GM12878 (cell line): ENCODE measurements at regions not wholly inside any gene's neighbourhood (a gene's known extent, or its start where the extent isn't known, plus 50 kb on each side); places are given as distances from the start of the nearest gene placed in this dataset.

ENCODE experiments used
- ATAC-seq: fragments of 200-7000 bp; cut with Tn5 transposase; 3 replicates; pipeline ENCODE4 v1.9.1; 2020; ENCODE audit warnings: mild to moderate bottlenecking, moderate library complexity
- BruUV-seq: library from RNA; stranded (reverse); fragments of 400-500 nt; replicated peaks from 2 replicates; lab custom pipeline; 2021; lab: Mats Ljungman, UMichigan
- CTCF ChIA-PET: fragments of 300-600 bp; sonication (Branson Sonifier 250); formaldehyde crosslinking; extraction: SDS; loops from one replicate; lab custom pipeline; 2021; ENCODE audit warnings: inconsistent platforms; lab: Yijun Ruan, JAX
- POLR2A ChIA-PET: fragments of 350-600 bp; formaldehyde crosslinking; extraction: SDS; loops from one replicate; lab custom pipeline; 2021; ENCODE audit warnings: inconsistent platforms; lab: Charles Lee
- RAD21 ChIA-PET: fragments of 300-600 bp; sonication (Branson Sonifier 250); formaldehyde crosslinking; loops from one replicate; lab custom pipeline; 2023; ENCODE audit warnings: antibody characterized with exemption; ENCODE audit not compliant: unreplicated experiment; lab: Charles Lee
- SMC1A ChIA-PET: fragments of 300-600 bp; sonication (Branson Sonifier 250); formaldehyde crosslinking; loops from one replicate; lab custom pipeline; 2023; ENCODE audit not compliant: unreplicated experiment, uncharacterized antibody; lab: Charles Lee
- DNase-seq: peaks from one replicate; pipeline ENCODE4 v3.0.0-alpha.2; 2011; ENCODE audit warnings: low read depth, low spot score
- FAIRE-seq: peaks from 3 replicates; lab custom pipeline; 2011; peaks lifted over from hg19 to GRCh38; lab: Jason Lieb, UNC
- H2AFZ ChIP-seq: 2 replicates; pipeline ENCODE4 v1.6.0; 2011; ENCODE audit warnings: low read depth, low read length, control low read depth; ENCODE audit not compliant: control insufficient read depth
- H3K27ac ChIP-seq: 2 replicates; pipeline ENCODE4 v1.5.1; 2011; ENCODE audit warnings: control low read depth; ENCODE audit not compliant: control insufficient read depth, insufficient read depth
- H3K27me3 ChIP-seq, 2 experiments: replicated peaks in 1 of 2; 2 replicates each; pipeline versions ENCODE4 v1.6.0 to v1.6.1; 2011; ENCODE audit warnings: low read length in 1 of 2; ENCODE audit not compliant: control insufficient read depth in 2 of 2, insufficient read depth in 2 of 2
- H3K36me3 ChIP-seq, 2 experiments: 2 replicates each; pipeline ENCODE4 v1.5.1; 2011; ENCODE audit warnings: low read length in 1 of 2; ENCODE audit not compliant: control insufficient read depth in 2 of 2, insufficient read depth in 2 of 2
- H3K4me1 ChIP-seq: 2 replicates; pipeline ENCODE4 v1.6.1; 2011; ENCODE audit warnings: mild to moderate bottlenecking, low read length, moderate library complexity, mixed read lengths; ENCODE audit not compliant: control insufficient read depth, insufficient read depth
- H3K4me2 ChIP-seq: 2 replicates; pipeline ENCODE4 v1.6.0; 2011; ENCODE audit warnings: control low read depth; ENCODE audit not compliant: control insufficient read depth, insufficient read depth
- H3K4me3 ChIP-seq: fragments of 200-600 bp; sonication (generic); 2 replicates; pipeline ENCODE4 v1.5.1; 2016
- H3K79me2 ChIP-seq: 2 replicates; pipeline ENCODE4 v1.6.0; 2011; ENCODE audit warnings: low read length; ENCODE audit not compliant: control insufficient read depth, insufficient read depth
- H3K9ac ChIP-seq: 2 replicates; pipeline ENCODE4 v1.8.0; 2011; ENCODE audit warnings: low read length, control low read depth, mixed read lengths; ENCODE audit not compliant: control insufficient read depth, insufficient read depth
- H3K9me3 ChIP-seq: replicated peaks from 3 replicates; pipeline ENCODE4 v1.5.1; 2011; ENCODE audit warnings: mild to moderate bottlenecking, low read length; ENCODE audit not compliant: control insufficient read depth, insufficient read depth
- H4K20me1 ChIP-seq: 2 replicates; pipeline ENCODE4 v1.6.0; 2011; ENCODE audit not compliant: control insufficient read depth, insufficient read depth
- EED ChIP-seq: sonication (generic); IDR thresholded peaks from 2 replicates; pipeline ENCODE4 v1.6.1; 2016; ENCODE audit warnings: antibody characterized with exemption, low read depth
- EGR1 ChIP-seq, 2 experiments: IDR thresholded peaks; 1 replicate in 1 of 2; 2 replicates in 1 of 2; pipeline ENCODE4 v1.6.1; 2011 to 2012; ENCODE audit warnings: low read depth in 2 of 2, low read length in 2 of 2, borderline replicate concordance in 1 of 2, mild to moderate bottlenecking in 1 of 2, moderate library complexity in 1 of 2
- SIX5 ChIP-seq: IDR thresholded peaks from 2 replicates; pipeline ENCODE4 v1.6.1; 2011; ENCODE audit warnings: mild to moderate bottlenecking, low read depth, low read length, moderate library complexity; ENCODE audit not compliant: severe bottlenecking
- TCF12 ChIP-seq: IDR thresholded peaks from 2 replicates; pipeline ENCODE4 v1.6.1; 2011; ENCODE audit warnings: low read depth, mild to moderate bottlenecking, low read length
- WGBS: methylation state at CpG from one replicate; pipeline ENCODE4 v1.1.6; 2016; ENCODE audit warnings: low lambda C conversion rate; ENCODE audit not compliant: insufficient replicate concordance, insufficient coverage; ENCODE audit errors: missing lambda C conversion rate; 5-methylcytosine and 5-hydroxymethylcytosine counted together
- in situ Hi-C: fragments of 300-500 bp; cut with MboI; formaldehyde crosslinking; loops from 9 replicates; pipeline ENCODE4 v1.14.3; 2018; ENCODE audit warnings: mixed read lengths
- intact Hi-C: fragments of 100-400 bp; cut with micrococcal nuclease; formaldehyde crosslinking; loops from one replicate; pipeline ENCODE4 v1.14.2; 2022; ENCODE audit not compliant: unreplicated experiment
- TF ChIP-seq, protein P1 (sequence below): fragments of 450-650 bp; formaldehyde crosslinking; IDR thresholded peaks from 2 replicates; pipeline ENCODE4 v1.4.0; 2020; ENCODE audit warnings: mild to moderate bottlenecking, moderate library complexity

DNA sequence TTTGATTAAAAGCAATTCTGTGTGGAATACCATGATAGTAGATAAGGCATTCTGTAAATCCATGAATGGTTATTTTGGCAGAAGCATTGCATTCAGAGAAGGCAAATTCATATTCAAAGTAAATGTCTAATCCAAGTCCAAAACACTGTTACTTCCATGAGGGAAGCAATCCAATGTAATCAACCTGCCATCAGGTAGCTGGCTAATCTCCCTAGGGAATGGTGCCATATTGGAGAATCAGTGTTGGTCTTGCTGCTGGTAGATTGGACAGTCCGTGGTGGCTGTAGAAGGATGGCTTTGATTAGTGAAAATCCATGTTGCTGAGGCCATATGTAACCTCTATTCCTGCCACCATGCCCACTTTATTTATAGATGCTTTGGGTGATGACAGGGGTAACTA lies 72.1 kb upstream of the TNIK start:
- no TSS peak for BruUV-seq
- Histone ChIP-seq H3K4me3 (no peak overlapping the region), H3K36me3 (no peaks in the 10 kb centered on the region), H2AFZ (no peak overlapping the region), H3K79me2 (no peaks in the 10 kb centered on the region), H3K4me2 (no peak overlapping the region), H3K9me3 (no peaks in the 10 kb centered on the region), H3K4me1 (no peaks in the 10 kb centered on the region), H4K20me1 (no peaks in the 10 kb centered on the region), H3K27me3 (no peaks in the 10 kb centered on the region), H3K9ac (no peak overlapping the region), H3K27ac (no peak overlapping the region)
- ATAC-seq = no peak
- ChIA-PET RAD21 (no interaction called here), POLR2A (no interaction called here), SMC1A (no interaction called here), CTCF (no interaction called here)
- intact Hi-C loops (no loop called here), in situ Hi-C loops (no loop called here)
- WGBS = 18% methylated on average over 1 of the region's 1 CpG
- no peak for TF ChIP-seq EED
- no peak for TF ChIP-seq SIX5
- no peak for TF ChIP-seq EGR1 (IDR thresholded peaks at IDR 0.05; ENCODE audit: borderline replicate concordance in 1 of 2, low read depth in 2 of 2, low read length in 2 of 2)
- TF ChIP-seq, protein P1, sequence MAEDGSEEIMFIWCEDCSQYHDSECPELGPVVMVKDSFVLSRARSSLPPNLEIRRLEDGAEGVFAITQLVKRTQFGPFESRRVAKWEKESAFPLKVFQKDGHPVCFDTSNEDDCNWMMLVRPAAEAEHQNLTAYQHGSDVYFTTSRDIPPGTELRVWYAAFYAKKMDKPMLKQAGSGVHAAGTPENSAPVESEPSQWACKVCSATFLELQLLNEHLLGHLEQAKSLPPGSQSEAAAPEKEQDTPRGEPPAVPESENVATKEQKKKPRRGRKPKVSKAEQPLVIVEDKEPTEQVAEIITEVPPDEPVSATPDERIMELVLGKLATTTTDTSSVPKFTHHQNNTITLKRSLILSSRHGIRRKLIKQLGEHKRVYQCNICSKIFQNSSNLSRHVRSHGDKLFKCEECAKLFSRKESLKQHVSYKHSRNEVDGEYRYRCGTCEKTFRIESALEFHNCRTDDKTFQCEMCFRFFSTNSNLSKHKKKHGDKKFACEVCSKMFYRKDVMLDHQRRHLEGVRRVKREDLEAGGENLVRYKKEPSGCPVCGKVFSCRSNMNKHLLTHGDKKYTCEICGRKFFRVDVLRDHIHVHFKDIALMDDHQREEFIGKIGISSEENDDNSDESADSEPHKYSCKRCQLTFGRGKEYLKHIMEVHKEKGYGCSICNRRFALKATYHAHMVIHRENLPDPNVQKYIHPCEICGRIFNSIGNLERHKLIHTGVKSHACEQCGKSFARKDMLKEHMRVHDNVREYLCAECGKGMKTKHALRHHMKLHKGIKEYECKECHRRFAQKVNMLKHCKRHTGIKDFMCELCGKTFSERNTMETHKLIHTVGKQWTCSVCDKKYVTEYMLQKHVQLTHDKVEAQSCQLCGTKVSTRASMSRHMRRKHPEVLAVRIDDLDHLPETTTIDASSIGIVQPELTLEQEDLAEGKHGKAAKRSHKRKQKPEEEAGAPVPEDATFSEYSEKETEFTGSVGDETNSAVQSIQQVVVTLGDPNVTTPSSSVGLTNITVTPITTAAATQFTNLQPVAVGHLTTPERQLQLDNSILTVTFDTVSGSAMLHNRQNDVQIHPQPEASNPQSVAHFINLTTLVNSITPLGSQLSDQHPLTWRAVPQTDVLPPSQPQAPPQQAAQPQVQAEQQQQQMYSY (CRISPR knock-in tag) = no peak
- no peak for TF ChIP-seq TCF12
- FAIRE-seq = no peak
- DNase-seq = no peak
